CD4-positive, alpha-beta memory T cell (primary cell): ENCODE measurements at regions not wholly inside any gene's neighbourhood (a gene's known extent, or its start where the extent isn't known, plus 50 kb on each side); places are given as distances from the start of the nearest gene placed in this dataset.
A peak's percentile ranks its signal among the peaks of the same experiment; 100 is the strongest.

Source experiments
- CTCF ChIA-PET: fragments of 350-600 bp; sonication (Branson Sonifier 250); formaldehyde crosslinking; loops from one replicate; lab custom pipeline; 2021; ENCODE audit warnings: inconsistent platforms; ENCODE audit not compliant: partially characterized antibody; lab: Charles Lee
- POLR2A ChIA-PET: fragments of 350-600 bp; sonication (Branson Sonifier 250); formaldehyde crosslinking; loops from one replicate; lab custom pipeline; 2021; ENCODE audit not compliant: partially characterized antibody; lab: Charles Lee
- DNase-seq, 5 donors: peaks; one replicate each; pipeline versions ENCODE4 v3.0.0 to v3.0.0-alpha.2; 2020 to 2022; ENCODE audit warnings: mixed read lengths in 1 of 5
- H3K27ac ChIP-seq: one replicate; pipeline ENCODE4 v1.7.0; 2013; ENCODE audit warnings: low read depth, low read length
- H3K27me3 ChIP-seq: 2 replicates; pipeline ENCODE4 v1.7.0; 2013; ENCODE audit warnings: mild to moderate bottlenecking, low read length, moderate library complexity; ENCODE audit not compliant: insufficient read depth
- H3K36me3 ChIP-seq: 2 replicates; pipeline ENCODE4 v1.7.0; 2013; ENCODE audit warnings: mild to moderate bottlenecking, low read length, moderate library complexity; ENCODE audit not compliant: insufficient read depth
- H3K4me1 ChIP-seq: 2 replicates; pipeline ENCODE4 v1.7.0; 2013; ENCODE audit warnings: mild to moderate bottlenecking, low read length, moderate library complexity; ENCODE audit not compliant: insufficient read depth
- H3K4me3 ChIP-seq, 2 donors: one replicate each; pipeline ENCODE4 v1.7.0; 2013; ENCODE audit warnings: low read length in 2 of 2, mild to moderate bottlenecking in 1 of 2
- H3K9me3 ChIP-seq, 2 donors: one replicate each; pipeline ENCODE4 v1.7.0; 2013; ENCODE audit warnings: low read length in 2 of 2, control low read depth in 1 of 2; ENCODE audit not compliant: control insufficient read depth in 1 of 2
- H3K27ac Mint-ChIP-seq, 7 donors: one replicate each; pipeline ENCODE4 v1.8.0; 2020 to 2021; ENCODE audit warnings: mixed read lengths in 7 of 7, mild to moderate bottlenecking in 6 of 7, inconsistent platforms in 3 of 7, moderate library complexity in 3 of 7
- H3K27me3 Mint-ChIP-seq, 2 donors: one replicate each; pipeline ENCODE4 v1.8.0; 2020 to 2021; ENCODE audit warnings: mixed read lengths in 2 of 2
- H3K36me3 Mint-ChIP-seq, 2 donors: one replicate each; pipeline ENCODE4 v1.8.0; 2020 to 2021; ENCODE audit warnings: mixed read lengths in 2 of 2, inconsistent platforms in 1 of 2, mild to moderate bottlenecking in 1 of 2
- H3K4me1 Mint-ChIP-seq, 4 donors: one replicate each; pipeline ENCODE4 v1.8.0; 2020 to 2021; ENCODE audit warnings: mixed read lengths in 4 of 4, mild to moderate bottlenecking in 1 of 4
- H3K4me3 Mint-ChIP-seq, 8 donors: one replicate each; pipeline ENCODE4 v1.8.0; 2020 to 2021; ENCODE audit warnings: mixed read lengths in 8 of 8, mild to moderate bottlenecking in 7 of 8, moderate library complexity in 6 of 8, inconsistent platforms in 3 of 8
- H3K9me3 Mint-ChIP-seq, 8 donors: one replicate each; pipeline ENCODE4 v1.8.0; 2020 to 2021; ENCODE audit warnings: mixed read lengths in 8 of 8, mild to moderate bottlenecking in 5 of 8, inconsistent platforms in 3 of 8, moderate library complexity in 1 of 8
- intact Hi-C: fragments of 100-400 bp; cut with micrococcal nuclease; formaldehyde crosslinking; loops from one replicate; pipeline ENCODE4 v1.15.1; 2023

DNA sequence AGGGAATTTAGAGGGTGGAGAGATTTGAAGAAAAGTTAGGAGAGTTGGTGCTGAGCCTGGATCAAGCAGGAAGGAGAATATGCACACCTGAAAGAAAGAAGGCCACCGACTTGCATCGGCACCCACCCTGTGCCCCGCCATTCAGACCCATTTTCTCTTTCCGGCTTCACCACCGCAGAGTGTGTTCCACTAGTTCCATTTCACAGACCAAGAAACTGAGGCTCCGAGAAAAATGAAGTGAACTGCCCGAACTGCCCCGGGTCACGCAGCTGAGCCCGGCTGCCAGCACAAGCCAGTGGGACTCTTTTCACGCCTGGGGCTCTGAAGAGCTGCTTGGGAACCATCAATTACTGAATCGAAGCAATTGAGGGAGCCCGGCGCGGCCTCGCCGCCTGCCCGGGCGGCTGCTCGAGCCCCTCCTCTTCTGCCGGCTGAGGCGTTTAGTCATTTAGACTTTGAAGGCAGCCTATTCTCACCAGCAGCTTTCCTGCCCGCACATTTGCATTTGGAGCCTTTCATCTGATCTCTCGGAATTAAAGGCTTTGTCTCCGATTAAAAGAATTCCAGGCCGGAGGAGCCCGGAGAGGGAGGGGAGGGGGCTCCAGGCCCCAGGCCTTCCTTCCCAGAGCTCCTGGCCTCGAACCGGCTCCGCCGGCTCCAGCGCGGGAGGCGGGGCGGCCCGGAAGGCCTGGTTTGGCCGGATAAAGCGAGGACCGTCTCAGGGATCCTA is 140.2 kb upstream of the PJA1 start:
- H3K4me1 Mint-ChIP-seq, result no peaks in the 10 kb centered on the region
- Histone ChIP-seq H3K27ac (no peak overlapping the region), H3K9me3 (no peaks in the 10 kb centered on the region), H3K36me3 (no peaks in the 10 kb centered on the region), H3K4me1 (no peaks in the 10 kb centered on the region), H3K27me3 (no peaks in the 10 kb centered on the region), H3K4me3 (no peak overlapping the region)
- peak overlapping the region in 1 of 8 donors; percentile 21 for H3K4me3 Mint-ChIP-seq
- no peak for DNase-seq
- peaks cover 4 to 7% of the 10 kb centered on the region in 2 donors for H3K27me3 Mint-ChIP-seq
- no peaks in the 10 kb centered on the region for H3K36me3 Mint-ChIP-seq
- intact Hi-C loops, result no loop called here
- H3K27ac Mint-ChIP-seq, result no peak overlapping the region
- H3K9me3 Mint-ChIP-seq, result no peaks in the 10 kb centered on the region
- CTCF ChIA-PET, result no interaction called here
- POLR2A ChIA-PET, result no interaction called here

DNA sequence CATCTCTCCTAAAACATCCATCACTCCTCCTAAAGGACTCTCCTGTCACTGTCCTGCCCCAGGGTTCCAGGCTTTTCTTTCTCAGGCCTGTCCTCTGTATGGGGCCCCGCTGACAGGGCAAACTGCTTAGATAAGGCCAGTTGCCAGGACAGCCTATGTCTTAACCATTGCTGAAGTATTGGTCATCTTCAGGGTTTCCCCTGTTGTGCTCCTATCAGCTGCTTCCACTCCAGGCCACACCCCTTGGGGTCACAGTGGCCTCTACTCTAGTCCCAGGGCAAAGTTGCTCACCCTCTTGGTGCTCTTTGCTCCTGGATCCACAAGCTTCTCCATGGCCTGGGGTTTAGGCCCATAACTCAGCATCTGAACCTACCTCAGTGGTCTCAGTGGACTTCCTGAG is 138.0 kb upstream of the PJA1 start:
- Histone ChIP-seq H3K9me3 (no peaks in the 10 kb centered on the region), H3K36me3 (no peaks in the 10 kb centered on the region), H3K4me1 (no peaks in the 10 kb centered on the region), H3K27ac (no peak overlapping the region), H3K27me3 (no peaks in the 10 kb centered on the region), H3K4me3 (no peak overlapping the region)
- Mint-ChIP-seq H3K4me3 (no peak overlapping the region), H3K4me1 (no peaks in the 10 kb centered on the region), H3K36me3 (no peaks in the 10 kb centered on the region), H3K9me3 (no peaks in the 10 kb centered on the region), H3K27me3 (peaks cover 4 to 7% of the 10 kb centered on the region in 2 donors), H3K27ac (no peak overlapping the region)
- ChIA-PET CTCF (no interaction called here), POLR2A (no interaction called here)
- DNase-seq, result no peak
- intact Hi-C loops, result no loop called here

DNA sequence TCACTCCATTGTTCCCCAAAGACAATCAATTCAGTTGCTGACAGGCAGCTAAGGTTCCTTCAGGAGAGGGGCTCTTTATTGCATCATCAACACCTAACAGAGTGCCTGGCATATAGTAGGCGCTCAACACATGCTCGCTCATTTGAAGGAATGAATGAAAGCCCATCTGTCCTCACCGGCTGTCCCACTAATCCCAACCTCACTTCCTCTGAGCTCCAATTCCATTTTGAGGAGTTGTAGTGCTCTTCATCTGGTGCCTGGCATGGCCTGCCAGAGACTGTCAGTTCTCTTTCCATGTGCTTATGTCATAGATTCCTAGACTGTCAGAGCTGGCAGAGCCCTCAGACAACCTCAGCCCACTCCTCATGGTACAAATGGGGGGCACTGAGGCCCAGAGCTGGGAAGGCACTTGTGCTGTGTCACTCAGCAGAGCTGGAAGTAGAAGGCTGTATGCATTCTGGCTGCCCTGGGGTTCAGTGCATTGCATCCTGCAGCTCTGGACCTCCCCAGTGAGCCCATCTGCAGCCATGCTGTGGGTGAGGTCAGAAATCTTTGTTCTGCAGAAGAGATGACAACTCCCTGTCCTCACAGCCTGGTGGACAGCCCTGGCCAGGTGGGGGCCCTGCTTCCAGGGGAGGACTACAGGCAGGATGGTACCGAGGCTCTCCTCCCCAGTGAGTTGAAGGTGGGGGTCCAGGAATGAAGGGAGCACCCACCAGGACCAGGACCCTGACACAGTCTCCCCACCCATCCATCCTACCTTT is 134.9 kb upstream of the PJA1 start:
- Mint-ChIP-seq H3K27ac (no peak overlapping the region), H3K36me3 (no peaks in the 10 kb centered on the region), H3K27me3 (peaks cover 4 to 7% of the 10 kb centered on the region in 2 donors), H3K4me3 (no peak overlapping the region), H3K9me3 (no peaks in the 10 kb centered on the region), H3K4me1 (no peaks in the 10 kb centered on the region)
- Histone ChIP-seq H3K4me1 (no peaks in the 10 kb centered on the region), H3K36me3 (no peaks in the 10 kb centered on the region), H3K27me3 (no peaks in the 10 kb centered on the region), H3K27ac (no peak overlapping the region), H3K4me3 (no peak overlapping the region), H3K9me3 (no peaks in the 10 kb centered on the region)
- DNase-seq, result no peak
- intact Hi-C loops, result no loop called here
- POLR2A ChIA-PET, result no interaction called here
- CTCF ChIA-PET, result no interaction called here

DNA sequence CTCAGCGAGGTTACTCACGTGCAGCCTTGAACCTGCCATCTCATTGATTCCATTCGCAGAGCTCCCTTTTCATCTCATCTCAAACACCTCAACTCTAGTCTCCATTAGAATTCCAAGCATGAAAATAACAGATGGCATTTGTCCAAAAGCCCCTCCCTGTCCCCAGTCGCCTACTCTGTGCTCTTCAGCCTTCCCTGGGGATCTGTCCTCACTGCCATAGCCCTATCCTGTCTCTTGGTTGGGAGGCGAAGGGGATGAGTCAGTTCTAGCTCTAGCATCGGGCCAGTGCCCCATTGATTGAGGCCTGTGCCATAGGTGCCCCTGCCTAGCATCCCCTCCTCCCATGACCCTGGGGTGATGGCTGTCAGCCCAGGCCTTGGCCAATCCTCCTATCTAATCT is 134.0 kb upstream of the PJA1 start:
- Histone ChIP-seq H3K27me3 (no peaks in the 10 kb centered on the region), H3K4me1 (no peaks in the 10 kb centered on the region), H3K4me3 (no peak overlapping the region), H3K36me3 (no peaks in the 10 kb centered on the region), H3K9me3 (no peaks in the 10 kb centered on the region), H3K27ac (no peak overlapping the region)
- Mint-ChIP-seq H3K4me1 (peaks cover 0 to 2% (median 0%) of the 10 kb centered on the region in 4 donors), H3K4me3 (no peak overlapping the region), H3K27me3 (peaks cover 2 to 4% of the 10 kb centered on the region in 2 donors), H3K27ac (no peak overlapping the region), H3K9me3 (no peaks in the 10 kb centered on the region), H3K36me3 (no peaks in the 10 kb centered on the region)
- ChIA-PET CTCF (no interaction called here), POLR2A (no interaction called here)
- no peak for DNase-seq
- intact Hi-C loops, result no loop called here

DNA sequence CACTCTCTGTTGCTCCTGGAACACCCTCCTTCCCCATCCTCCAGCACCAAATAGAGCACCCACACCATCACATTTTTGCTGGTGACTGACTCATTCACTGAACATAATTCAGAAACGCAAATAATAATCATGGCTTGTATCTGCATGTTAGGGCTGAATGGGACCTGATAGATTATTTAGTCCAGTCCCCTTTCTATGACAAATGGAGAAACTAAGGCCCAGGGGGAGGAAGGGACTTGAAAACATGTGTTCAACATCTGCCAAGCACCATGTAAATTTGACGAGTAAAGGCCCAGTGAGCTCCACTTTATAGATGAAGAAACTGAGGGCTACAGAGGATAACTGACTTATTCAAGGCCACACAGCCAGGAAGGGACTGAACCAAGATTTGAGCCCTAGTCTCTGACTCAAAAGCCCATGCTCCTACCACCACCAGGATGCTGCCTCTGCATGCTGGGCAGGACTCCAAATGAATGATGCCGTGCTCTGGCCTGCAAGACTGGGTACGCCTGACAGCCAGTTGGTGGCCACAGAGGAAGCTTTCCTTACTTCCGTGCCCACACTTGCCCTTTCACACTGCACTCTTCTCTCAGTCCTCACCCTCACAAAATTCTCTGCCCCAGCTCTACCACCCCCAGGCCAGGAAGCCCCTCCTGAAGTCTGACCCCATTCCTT is 133.3 kb upstream of the PJA1 start:
- H3K9me3 ChIP-seq, result no peaks in the 10 kb centered on the region
- no peak overlapping the region for H3K27ac ChIP-seq
- DNase-seq, result no peak
- Mint-ChIP-seq H3K4me1 (peaks cover 0 to 4% (median 0%) of the 10 kb centered on the region in 4 donors), H3K27ac (no peak overlapping the region), H3K9me3 (no peaks in the 10 kb centered on the region), H3K36me3 (no peaks in the 10 kb centered on the region), H3K4me3 (no peak overlapping the region), H3K27me3 (peaks cover 0 to 4% of the 10 kb centered on the region in 2 donors)
- ChIA-PET CTCF (no interaction called here), POLR2A (no interaction called here)
- no peak overlapping the region for H3K4me3 ChIP-seq
- H3K27me3 ChIP-seq, result no peaks in the 10 kb centered on the region
- H3K36me3 ChIP-seq, result no peaks in the 10 kb centered on the region
- no peaks in the 10 kb centered on the region for H3K4me1 ChIP-seq
- intact Hi-C loops, result no loop called here

DNA sequence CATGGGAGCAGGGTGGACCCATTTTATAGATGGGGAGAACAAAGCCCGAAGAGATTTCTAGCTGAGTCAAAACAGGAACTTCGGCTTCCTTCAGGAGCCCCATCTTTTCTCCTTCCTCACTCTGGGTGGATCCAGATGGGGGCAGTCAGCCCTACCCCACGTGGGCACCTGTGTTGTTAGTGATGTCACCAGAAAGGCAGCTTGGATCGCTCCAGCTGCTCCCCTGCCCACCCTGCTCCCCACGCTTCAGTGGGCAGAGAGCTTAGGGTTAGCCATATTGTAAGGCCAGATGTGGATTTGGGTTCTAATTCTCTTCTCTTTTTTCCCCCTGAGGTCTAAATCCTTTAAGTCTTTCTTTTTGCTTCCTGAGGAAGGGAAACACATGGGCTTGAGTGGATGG is 132.3 kb upstream of the PJA1 start:
- Mint-ChIP-seq H3K27me3 (peaks cover 0 to 2% of the 10 kb centered on the region in 2 donors), H3K36me3 (no peaks in the 10 kb centered on the region), H3K4me3 (no peak overlapping the region), H3K9me3 (no peaks in the 10 kb centered on the region), H3K4me1 (peaks cover 0 to 4% (median 0%) of the 10 kb centered on the region in 4 donors), H3K27ac (no peak overlapping the region)
- POLR2A ChIA-PET, result no interaction called here
- no peaks in the 10 kb centered on the region for H3K27me3 ChIP-seq
- no peak overlapping the region for H3K4me3 ChIP-seq
- H3K9me3 ChIP-seq, result no peaks in the 10 kb centered on the region
- H3K36me3 ChIP-seq, result no peaks in the 10 kb centered on the region
- intact Hi-C loops, result no loop called here
- DNase-seq, result no peak
- CTCF ChIA-PET, result no interaction called here
- no peak overlapping the region for H3K27ac ChIP-seq
- H3K4me1 ChIP-seq, result no peaks in the 10 kb centered on the region

DNA sequence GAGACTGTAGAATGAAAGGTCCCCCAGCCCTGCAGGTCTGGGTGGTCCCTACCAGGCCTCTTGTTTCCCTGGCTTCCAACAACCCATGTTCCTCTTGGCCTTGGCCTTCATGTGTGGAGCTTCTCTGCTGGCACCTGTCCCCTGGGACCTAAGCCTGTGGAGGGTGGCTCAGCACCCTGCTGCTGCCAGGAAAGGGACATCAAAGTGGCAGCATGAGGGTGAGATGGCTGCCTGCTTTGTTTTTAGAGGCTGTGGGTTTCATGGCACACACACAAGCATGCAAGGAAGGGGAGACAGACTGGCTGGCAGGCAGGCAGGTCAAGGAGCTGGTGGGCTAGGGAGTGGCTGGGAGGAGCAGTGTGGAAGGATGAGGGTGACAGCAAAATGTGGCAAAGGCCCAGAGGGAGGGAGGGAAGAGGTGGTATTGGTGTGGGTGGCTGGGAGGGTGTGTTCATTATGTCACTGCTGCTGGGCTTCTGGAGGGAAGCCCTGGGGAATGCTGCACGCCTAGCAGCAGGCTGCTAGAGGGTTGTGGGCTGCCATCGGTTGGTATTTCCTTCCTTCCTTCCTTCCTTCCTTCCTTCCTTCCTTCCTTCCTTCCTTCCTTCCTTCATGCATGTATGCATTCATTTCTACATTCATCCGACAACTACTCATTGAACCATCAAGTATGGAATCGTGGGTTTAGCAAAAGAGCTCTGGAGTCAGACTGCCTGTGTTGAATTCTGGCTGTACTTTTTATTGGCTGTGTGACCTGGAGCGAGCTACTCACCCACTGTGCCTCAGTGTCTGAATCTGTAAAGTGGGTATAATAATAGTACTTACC is 128.7 kb upstream of the PJA1 start:
- Mint-ChIP-seq H3K9me3 (peaks cover 0 to 2% (median 0%) of the 10 kb centered on the region in 8 donors), H3K27ac (no peak overlapping the region), H3K36me3 (no peaks in the 10 kb centered on the region), H3K4me3 (no peak overlapping the region), H3K4me1 (peaks cover 0 to 4% (median 0%) of the 10 kb centered on the region in 4 donors), H3K27me3 (no peaks in the 10 kb centered on the region)
- H3K4me1 ChIP-seq, result no peaks in the 10 kb centered on the region
- H3K27ac ChIP-seq, result no peak overlapping the region
- H3K9me3 ChIP-seq, result no peaks in the 10 kb centered on the region
- no peak overlapping the region for H3K4me3 ChIP-seq
- no peaks in the 10 kb centered on the region for H3K36me3 ChIP-seq
- intact Hi-C loops, result no loop called here
- DNase-seq, result no peak
- ChIA-PET CTCF (no interaction called here), POLR2A (no interaction called here)
- H3K27me3 ChIP-seq, result no peaks in the 10 kb centered on the region
